Upper lobe of right lung (tissue), 1 donor: ENCODE measurements at regions not wholly inside any gene's neighbourhood (a gene's known extent, or its start where the extent isn't known, plus 50 kb on each side); places are given as distances from the start of the nearest gene placed in this dataset.
A peak's percentile ranks its signal among the peaks of the same experiment; 100 is the strongest.

Experiments used
- ATAC-seq: fragments of 200-7000 bp; cut with Tn5 transposase; one replicate; pipeline ENCODE4 v1.9.1; 2020; ENCODE audit warnings: mild to moderate bottlenecking, moderate library complexity
- DNase-seq: peaks from one replicate; pipeline ENCODE4 v3.0.0-alpha.2; 2020
- H3K27ac ChIP-seq: fragments of 200-600 bp; one replicate; pipeline ENCODE4 v1.8.0; 2022
- H3K27me3 ChIP-seq: fragments of 200-600 bp; one replicate; pipeline ENCODE4 v1.8.0; 2022; ENCODE audit warnings: mild to moderate bottlenecking
- H3K36me3 ChIP-seq: fragments of 200-600 bp; one replicate; pipeline ENCODE4 v1.8.0; 2022
- H3K4me1 ChIP-seq: fragments of 200-600 bp; one replicate; pipeline ENCODE4 v1.8.0; 2022
- H3K4me3 ChIP-seq: fragments of 200-600 bp; one replicate; pipeline ENCODE4 v1.8.0; 2022; ENCODE audit warnings: mild to moderate bottlenecking
- H3K9me3 ChIP-seq: fragments of 200-600 bp; one replicate; pipeline ENCODE4 v1.8.0; 2022
- intact Hi-C: fragments of 100-400 bp; cut with DNase I; formaldehyde crosslinking; loops from one replicate; pipeline ENCODE4 v1.11.0; 2022
- TF ChIP-seq, protein P1 (sequence below): fragments of 200-600 bp; IDR thresholded peaks from one replicate; pipeline ENCODE4 v1.8.0; 2022; ENCODE audit warnings: antibody characterized with exemption
- donor health status: DM: no; HTN: yes; CAD: no; lungs with severe emphysema.

GRCh38 chr4:186943411-186943810, 219.8 kb upstream of the FAT1 start:
- H3K27me3 ChIP-seq = no peaks in the 10 kb centered on the region
- TF ChIP-seq, protein P1, sequence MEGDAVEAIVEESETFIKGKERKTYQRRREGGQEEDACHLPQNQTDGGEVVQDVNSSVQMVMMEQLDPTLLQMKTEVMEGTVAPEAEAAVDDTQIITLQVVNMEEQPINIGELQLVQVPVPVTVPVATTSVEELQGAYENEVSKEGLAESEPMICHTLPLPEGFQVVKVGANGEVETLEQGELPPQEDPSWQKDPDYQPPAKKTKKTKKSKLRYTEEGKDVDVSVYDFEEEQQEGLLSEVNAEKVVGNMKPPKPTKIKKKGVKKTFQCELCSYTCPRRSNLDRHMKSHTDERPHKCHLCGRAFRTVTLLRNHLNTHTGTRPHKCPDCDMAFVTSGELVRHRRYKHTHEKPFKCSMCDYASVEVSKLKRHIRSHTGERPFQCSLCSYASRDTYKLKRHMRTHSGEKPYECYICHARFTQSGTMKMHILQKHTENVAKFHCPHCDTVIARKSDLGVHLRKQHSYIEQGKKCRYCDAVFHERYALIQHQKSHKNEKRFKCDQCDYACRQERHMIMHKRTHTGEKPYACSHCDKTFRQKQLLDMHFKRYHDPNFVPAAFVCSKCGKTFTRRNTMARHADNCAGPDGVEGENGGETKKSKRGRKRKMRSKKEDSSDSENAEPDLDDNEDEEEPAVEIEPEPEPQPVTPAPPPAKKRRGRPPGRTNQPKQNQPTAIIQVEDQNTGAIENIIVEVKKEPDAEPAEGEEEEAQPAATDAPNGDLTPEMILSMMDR = no peak
- no peak overlapping the region for H3K4me3 ChIP-seq
- H3K9me3 ChIP-seq = no peaks in the 10 kb centered on the region
- no peak for DNase-seq
- no peaks in the 10 kb centered on the region for H3K4me1 ChIP-seq
- intact Hi-C loops = no loop called here
- ATAC-seq = no peak
- H3K27ac ChIP-seq = no peak overlapping the region
- H3K36me3 ChIP-seq = no peaks in the 10 kb centered on the region

GRCh38 chr4:186946136-186946535, 222.5 kb upstream of the FAT1 start:
- no peak overlapping the region for H3K27ac ChIP-seq

GRCh38 chr4:186946682-186947294, 223.1 kb upstream of the FAT1 start:
- intact Hi-C loops = no loop called here
- Histone ChIP-seq H3K27ac (no peak overlapping the region), H3K9me3 (no peaks in the 10 kb centered on the region), H3K27me3 (no peaks in the 10 kb centered on the region), H3K4me3 (no peak overlapping the region), H3K36me3 (no peaks in the 10 kb centered on the region), H3K4me1 (no peaks in the 10 kb centered on the region)
- TF ChIP-seq, protein P1 = no peak
- ATAC-seq (peak; percentile 43), DNase-seq (no peak)

More at GRCh38 chr4:186946136-186946535, 222.5 kb upstream of the FAT1 start:
- no peaks in the 10 kb centered on the region for H3K27me3 ChIP-seq
- intact Hi-C loops = no loop called here
- DNase-seq (no peak), ATAC-seq (no peak)
- no peak overlapping the region for H3K4me3 ChIP-seq
- no peaks in the 10 kb centered on the region for H3K36me3 ChIP-seq
- no peaks in the 10 kb centered on the region for H3K9me3 ChIP-seq
- no peaks in the 10 kb centered on the region for H3K4me1 ChIP-seq
- TF ChIP-seq, protein P1 = no peak

DNA sequence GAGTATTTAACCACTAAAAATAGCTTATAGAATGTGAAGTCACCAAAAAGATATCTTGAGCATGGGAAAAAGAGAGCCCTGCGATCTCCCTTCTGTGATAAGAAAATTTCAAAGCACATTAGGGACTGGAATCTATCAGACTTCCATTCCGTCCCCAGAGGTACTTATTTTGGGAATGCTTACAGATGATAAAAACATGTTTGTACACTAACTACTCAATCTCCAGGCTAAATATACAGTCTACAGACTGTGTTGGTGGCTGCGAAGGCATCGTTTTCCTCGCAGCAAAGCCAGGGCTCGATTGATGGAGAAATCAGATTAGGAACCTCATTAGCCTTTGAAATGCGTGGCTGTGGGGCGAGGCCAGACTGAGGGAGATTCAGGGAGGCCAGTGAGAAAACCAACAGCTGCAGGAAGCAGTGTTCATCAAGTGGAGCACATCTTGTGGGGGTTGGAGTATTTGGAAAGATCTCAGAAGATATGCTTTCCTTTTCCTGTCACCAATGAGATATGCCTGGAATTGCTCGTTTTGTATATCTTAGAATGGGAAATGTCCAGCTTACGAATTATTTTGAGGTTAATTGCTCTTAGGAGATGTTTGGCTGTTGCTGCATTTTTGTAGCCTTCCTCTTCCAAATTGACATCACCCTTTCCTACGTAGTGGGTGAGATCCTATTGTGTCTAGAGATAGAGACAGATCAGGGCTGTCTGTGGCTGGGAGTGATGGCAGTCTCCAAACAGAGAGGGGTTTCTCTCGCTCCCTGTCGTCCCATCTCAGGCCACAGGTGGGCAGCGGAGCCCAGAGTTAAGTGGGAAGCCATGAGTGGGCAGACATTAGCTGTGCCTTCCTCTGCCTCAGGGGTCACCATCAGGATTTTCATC, 224.9 kb upstream of the FAT1 start:
- ATAC-seq (peak; percentile 40), DNase-seq (no peak)
- no peaks in the 10 kb centered on the region for H3K9me3 ChIP-seq
- H3K36me3 ChIP-seq = no peaks in the 10 kb centered on the region
- H3K4me3 ChIP-seq = no peak overlapping the region
- H3K27ac ChIP-seq = no peak overlapping the region
- no peaks in the 10 kb centered on the region for H3K27me3 ChIP-seq
- intact Hi-C loops = no loop called here
- H3K4me1 ChIP-seq = no peaks in the 10 kb centered on the region
- TF ChIP-seq, protein P1 = peak; percentile 27

GRCh38 chr4:186949847-186950246, 226.2 kb upstream of the FAT1 start:
- Histone ChIP-seq H3K9me3 (no peaks in the 10 kb centered on the region), H3K27ac (no peak overlapping the region), H3K36me3 (no peaks in the 10 kb centered on the region), H3K4me3 (no peak overlapping the region), H3K4me1 (peaks cover 6% of the 10 kb centered on the region), H3K27me3 (no peaks in the 10 kb centered on the region)
- ATAC-seq = no peak
- DNase-seq = no peak
- TF ChIP-seq, protein P1 = no peak
- intact Hi-C loops = no loop called here
